OCI-LY3 (cell line): ENCODE measurements at regions not wholly inside any gene's neighbourhood (a gene's known extent, or its start where the extent isn't known, plus 50 kb on each side); places are given as distances from the start of the nearest gene placed in this dataset.

Experiments used
- EZH2phosphoT487 ChIP-seq: fragments of 200-600 bp; shearing (Covaris generic); IDR thresholded peaks from 2 replicates; pipeline ENCODE4 v1.6.1; 2018; ENCODE audit warnings: antibody characterized with exemption, mixed run types, low read depth
- TF ChIP-seq, protein P1 (sequence below): fragments of 200-600, 300-600 bp; sonication (generic); IDR thresholded peaks from 2 replicates; pipeline ENCODE4 v1.5.1; 2014; ENCODE audit warnings: antibody characterized with exemption, low read length, low read depth

DNA sequence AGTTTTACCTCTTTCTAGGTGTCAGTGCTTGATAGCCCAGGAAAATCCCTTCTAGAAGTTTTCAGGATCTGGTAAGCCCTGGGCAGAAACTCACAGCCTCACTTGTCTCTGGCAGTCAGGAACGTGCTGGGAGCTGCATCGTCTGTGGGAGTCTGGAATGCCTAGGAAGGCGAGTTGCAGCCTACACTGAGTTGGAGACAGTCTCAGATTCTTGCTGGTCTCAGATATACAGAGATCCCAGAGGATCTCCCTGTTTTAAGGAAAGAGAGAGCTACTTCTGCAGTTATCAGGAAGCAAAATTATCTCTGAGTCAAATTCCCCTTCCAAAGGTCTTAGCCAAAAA, 104.4 kb upstream of the CDC42EP3 start:
- TF ChIP-seq, protein P1, sequence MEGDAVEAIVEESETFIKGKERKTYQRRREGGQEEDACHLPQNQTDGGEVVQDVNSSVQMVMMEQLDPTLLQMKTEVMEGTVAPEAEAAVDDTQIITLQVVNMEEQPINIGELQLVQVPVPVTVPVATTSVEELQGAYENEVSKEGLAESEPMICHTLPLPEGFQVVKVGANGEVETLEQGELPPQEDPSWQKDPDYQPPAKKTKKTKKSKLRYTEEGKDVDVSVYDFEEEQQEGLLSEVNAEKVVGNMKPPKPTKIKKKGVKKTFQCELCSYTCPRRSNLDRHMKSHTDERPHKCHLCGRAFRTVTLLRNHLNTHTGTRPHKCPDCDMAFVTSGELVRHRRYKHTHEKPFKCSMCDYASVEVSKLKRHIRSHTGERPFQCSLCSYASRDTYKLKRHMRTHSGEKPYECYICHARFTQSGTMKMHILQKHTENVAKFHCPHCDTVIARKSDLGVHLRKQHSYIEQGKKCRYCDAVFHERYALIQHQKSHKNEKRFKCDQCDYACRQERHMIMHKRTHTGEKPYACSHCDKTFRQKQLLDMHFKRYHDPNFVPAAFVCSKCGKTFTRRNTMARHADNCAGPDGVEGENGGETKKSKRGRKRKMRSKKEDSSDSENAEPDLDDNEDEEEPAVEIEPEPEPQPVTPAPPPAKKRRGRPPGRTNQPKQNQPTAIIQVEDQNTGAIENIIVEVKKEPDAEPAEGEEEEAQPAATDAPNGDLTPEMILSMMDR, result no peak
- TF ChIP-seq EZH2phosphoT487, result no peak
